ENCODE measurements at regions not wholly inside any gene's neighbourhood (a gene's known extent, or its start where the extent isn't known, plus 50 kb on each side); places are given as distances from the start of the nearest gene placed in this dataset.

GRCh38 chr3:13251166-13251903 is 168.8 kb downstream of the NUP210 start:
- TF ChIP-seq TBP (optimal IDR thresholded peaks at IDR 0.05; ENCODE audit: low read depth, low read length) (no peak), ZSCAN29 (IDR thresholded peaks at IDR 0.05) (no peak), SP2 (IDR thresholded peaks at IDR 0.05; ENCODE audit: extremely low read depth, low read depth, low read length, poor library complexity, severe bottlenecking) (no peak), RCOR1 (IDR thresholded peaks at IDR 0.05; ENCODE audit: borderline replicate concordance in 1 of 2, low read depth in 2 of 2, low read length in 2 of 2) (no peak), ELF1 (tag; IDR thresholded peaks at IDR 0.05) (no peak)

Data from K562 (cell line).